ENCODE measurements at regions not wholly inside any gene's neighbourhood (a gene's known extent, or its start where the extent isn't known, plus 50 kb on each side); places are given as distances from the start of the nearest gene placed in this dataset.
A peak's percentile ranks its signal among the peaks of the same experiment; 100 is the strongest.
"Not testable (repeated sequence)": the region's sequence is repeated elsewhere in the genome, so short reads cannot be mapped to it uniquely, and the experiment has no call there.

DNA sequence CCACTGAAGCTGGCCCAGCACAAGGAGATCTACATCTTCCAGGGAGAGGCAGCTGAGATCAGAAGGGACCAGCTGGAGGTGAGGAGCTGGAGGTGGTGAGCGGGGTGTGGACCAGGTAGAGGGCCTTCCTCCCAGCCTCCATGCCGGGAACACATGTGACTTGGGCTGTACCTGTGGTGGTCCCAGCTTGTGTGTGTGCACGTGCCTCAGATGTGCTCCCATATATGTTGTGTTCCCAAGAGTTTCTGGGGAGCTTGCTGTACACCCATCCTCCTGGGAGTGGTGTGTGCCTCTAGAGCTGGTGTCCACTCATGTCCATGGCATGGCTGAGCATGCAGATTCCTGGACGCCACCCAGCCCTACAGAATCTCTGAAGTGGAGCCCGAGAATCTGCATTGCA, 183.7 kb upstream of the AKAP13 start:
- DNase-seq = not testable (repeated sequence)

DNA sequence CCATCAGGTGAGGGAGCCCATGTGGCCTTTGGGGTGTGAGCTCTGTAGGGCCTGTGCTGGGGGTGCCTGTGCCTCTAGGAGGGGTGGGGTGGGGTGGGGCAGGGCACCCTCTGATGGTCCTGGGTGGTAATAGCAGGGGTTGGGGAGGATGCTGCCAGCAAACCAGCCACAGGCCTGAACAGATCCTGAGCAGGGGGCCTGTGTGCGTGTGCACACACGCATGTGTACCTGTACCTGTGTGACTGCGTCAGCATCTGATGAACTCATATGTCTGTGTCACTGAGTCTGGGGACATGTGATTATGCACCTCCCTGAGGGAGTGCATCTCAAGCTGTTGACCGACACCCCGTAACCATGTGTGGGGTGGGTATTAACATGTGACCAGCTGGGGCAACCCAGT, 182.8 kb upstream of the AKAP13 start:
- DNase-seq = not testable (repeated sequence)

DNA sequence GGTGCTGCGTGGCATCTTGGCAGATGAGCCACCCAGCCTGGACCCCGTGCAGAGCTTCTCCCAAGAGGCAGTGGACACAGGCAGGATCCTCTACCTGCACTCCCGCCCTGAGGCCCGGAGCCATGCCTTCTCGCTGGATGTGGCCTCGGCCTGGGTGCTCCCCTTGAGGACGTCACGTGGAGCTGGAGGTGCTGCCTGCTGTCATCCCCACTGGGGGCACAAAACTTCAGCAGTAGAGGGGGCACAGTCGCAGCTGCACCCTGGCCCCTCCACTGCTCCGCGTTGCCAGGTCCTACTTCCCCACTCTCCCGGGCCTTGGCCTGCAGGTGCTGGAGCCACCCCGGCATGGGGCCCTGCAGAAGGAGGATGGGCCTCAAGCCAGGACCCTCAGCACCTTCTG, 182.0 kb upstream of the AKAP13 start:
- not testable (repeated sequence) for DNase-seq

DNA sequence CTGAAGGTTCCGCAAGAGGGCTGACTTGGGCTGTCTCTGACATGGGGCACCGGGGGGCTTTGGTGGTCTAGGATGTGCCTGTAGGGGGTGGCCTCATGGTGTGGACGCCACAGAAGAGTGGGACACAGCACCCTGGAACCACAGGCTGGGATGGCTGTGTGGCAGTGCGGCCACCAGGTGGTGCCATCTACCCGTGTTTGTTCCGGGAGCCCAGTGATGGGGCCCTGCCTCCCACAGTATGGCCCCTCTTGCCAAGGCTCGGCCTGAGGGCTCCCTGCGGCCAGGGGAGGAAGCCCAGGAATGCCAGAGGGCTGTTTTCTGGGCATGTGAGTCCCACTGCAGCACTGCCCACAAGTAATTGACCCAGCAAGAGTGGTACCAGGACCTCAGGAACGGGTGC, 180.2 kb upstream of the AKAP13 start:
- not testable (repeated sequence) for DNase-seq

DNA sequence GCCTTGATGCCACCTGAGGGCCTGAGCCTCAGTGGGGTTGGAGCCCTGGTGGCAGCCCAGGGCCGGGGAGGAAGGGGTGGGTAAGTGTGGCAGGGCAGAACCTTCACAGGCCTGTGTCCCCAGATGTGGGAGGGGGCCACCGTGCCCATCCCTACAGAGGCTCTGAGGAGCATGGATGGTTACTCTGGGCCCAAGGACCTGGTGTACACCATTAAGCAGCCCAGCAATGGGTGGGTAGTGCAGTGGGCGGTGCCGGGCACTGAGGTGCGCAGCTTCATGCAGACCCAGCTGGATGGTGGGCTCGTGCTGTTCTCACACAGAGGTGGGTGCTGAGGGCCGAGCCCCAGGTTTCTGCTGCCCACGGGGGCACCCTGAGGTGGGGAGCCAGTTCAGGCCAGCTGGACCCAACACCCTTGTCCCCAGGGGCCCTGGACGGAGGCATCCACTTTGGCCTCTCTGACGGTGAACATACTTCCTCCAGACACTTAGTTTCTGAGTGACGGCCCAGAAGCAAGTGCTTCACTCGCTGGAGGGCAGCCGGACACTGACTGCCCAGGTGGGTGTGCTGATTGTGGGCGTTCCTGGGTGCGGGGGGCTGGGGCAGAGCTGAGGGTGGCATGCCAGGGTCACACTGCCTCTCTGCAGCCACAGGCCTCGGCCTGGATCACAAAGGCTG, 179.1 kb upstream of the AKAP13 start:
- DNase-seq = not testable (repeated sequence)

DNA sequence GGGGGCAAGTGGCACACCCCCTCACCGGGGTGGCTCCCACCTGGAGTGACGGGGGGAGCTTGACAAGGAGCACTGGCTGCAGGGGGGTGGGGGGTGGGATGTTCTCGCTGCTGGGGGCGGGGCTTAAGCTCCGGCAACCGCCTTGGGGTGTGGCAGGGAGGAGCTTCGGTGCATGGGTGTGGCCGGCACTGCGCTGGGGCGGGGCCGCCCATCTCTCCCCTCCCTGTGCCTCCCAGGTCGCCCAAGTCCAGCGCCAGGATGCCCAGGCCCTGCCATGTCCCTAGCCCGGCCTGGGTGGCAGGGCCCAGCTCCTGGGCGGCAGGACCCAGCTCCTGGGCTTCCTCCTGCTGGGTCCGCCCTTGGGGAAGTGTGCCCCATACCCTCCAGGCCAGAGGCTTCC, 175.9 kb upstream of the AKAP13 start:
- not testable (repeated sequence) for DNase-seq

DNA sequence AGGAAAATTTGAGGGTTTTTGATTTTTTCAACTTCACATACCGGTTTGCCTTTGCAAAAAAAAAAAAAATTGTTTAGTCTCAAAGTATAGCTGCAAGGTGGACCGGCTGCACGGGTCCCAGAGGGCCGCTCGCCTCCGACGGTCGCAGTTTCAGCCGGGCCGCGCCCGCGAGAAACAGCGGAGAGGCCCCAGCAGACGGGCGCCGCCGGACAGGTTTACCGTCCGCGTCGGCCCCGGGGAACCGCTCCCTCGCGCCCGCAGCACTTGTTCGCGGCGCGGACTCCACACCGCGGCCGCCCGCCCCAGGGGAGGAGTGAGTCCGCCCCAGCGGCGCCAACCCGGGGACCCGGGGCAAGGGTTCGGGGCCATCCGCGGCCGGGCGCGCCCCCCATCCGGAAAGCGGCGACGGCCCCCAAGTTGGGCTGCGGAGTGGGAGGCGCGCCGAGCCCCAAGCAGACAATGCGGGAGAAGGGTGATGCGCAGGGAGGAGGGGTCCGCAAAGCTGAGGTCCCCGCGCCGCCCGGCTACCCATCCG, 146.5 kb upstream of the AKAP13 start:
- not testable (repeated sequence) for DNase-seq

DNA sequence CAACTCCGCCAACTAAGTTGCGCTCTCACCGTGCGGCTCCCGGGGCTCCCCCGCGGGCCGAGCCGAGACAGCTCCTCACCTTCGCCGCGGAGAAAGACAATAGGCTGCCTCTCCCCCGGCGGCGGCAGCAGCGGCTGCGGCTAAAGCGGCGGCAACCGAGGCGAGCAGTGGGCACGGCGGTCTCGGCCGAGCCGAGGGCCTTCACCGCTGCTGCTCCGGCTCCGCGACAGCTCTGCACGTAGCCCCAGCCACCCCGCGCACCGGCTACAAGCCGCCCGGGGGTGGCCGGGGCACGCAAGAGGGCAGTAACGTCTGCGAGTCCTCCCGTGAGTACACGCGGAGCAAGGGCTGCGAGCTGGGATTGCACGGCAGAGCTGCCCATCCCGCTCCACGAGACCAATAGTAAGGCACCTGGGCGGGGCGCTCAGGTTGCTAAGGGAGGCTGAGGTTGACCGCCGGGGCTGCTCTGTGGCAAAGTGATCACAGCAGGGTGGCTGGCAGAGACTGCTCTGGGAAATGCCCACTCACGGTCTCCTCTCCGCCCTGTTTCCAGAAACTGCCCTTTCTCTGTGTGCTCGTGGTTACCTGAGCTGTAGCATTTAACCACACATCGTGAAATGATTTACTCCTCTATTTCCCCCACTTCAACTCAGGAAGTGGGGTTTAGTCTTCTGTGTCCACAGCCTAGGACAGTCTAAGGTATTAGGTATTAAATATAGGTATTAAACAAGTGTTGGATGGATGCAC, 145.8 kb upstream of the AKAP13 start:
- DNase-seq = peak; percentile 55

DNA sequence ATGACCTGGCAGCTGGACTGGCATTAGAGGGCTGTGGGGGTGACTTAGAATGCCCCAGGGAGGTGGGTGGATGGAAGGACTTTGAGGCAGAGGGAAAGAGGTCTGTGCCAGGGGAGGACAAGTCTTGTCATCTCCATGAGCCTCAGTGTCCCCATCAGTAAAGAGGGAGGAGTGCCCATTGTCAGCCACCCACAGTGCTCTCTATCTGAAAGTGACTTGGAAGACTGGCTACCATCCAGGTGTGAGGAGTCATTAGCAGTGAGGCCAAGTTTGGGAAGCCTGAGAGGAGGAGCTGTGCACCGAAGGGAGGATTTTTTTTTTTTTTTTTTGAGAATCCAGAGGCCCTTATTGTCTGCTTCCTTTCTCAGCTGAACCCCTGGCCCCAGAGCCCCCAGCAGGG, 136.3 kb upstream of the AKAP13 start:
- not testable (repeated sequence) for DNase-seq

DNA sequence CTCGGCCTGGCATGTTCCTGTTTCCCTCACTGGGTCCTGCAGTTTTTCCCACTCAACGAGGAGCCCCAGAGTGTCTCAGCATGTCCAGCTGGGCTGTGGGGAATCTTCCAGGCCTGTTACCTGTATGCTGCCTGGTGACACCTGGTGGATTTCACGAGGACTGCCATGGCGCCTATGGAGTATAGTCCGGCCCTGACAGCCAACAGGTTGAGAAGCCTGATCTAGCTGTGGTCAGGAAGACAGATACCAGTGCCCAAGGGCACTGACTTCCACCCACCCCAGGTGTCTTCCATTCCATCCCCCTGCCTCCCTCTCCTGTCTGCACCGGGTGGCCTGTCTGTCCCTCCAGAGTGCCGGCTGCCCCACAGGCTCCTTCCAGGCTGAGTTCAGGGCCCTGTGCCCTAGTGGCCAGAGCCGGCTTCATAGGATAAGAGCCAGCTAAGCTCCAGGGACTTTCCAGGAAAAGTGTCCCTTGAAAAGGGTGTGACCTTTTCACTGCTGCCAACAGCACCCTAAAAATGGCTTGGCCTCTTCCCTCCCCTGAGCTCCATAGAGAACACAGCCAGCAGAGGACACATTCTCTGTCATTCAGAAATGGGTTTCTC, 129.4 kb upstream of the AKAP13 start:
- not testable (repeated sequence) for DNase-seq

DNA sequence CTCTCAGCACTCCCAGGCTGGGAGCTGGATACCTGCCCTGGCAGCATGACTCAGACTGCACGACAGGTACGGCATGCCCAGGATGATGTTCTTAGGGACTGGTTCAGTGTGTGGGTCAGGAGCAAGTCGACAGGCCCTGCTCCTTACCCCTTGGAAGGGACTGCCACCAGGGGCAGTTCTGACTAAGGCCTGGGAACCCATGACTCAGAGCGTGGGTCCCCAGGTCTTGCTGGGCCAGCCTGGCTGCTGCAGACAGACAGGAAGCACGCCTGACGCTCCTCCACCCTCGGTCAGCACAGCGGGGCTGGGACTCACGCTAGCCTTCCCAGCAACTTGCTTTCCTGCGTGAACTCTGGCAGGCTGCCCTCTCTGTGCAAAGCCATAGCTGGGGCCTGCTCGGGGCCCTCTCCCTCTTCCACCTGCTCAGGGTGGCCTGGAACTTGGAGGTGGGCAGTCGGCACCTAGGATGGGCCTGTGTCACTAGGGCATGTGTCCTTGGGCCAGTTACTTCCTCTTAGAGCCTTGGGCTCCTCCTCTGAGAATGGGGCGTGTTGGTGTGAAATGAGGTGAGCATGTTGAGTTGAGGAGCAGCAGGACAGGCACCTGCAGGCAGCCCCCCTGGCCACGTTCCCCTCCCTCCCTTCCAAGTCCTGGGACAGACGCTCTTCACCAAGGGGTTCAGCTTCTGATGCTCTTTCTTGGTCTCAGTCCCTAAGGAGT, 127.0 kb upstream of the AKAP13 start:
- DNase-seq = not testable (repeated sequence)

DNA sequence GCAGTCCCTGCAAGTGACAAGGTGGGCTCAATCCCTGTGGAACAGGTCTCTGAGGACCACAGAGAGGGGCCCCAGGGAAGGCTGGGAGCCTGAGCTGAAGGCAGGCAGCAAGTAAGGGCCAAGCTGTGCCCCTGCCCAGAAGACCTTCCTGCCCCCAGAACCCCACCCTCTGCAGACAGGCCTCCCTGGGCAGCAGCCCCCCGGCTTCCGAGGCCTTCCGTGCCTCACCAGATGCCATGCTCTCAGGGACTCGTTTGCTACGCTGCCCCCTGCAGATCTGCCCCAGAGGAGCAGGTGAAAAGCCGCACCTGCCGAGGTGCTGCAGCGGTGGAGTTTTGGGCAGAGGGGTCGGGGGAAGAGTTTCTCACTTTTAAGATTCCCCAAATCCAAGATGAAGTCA, 125.4 kb upstream of the AKAP13 start:
- not testable (repeated sequence) for DNase-seq

DNA sequence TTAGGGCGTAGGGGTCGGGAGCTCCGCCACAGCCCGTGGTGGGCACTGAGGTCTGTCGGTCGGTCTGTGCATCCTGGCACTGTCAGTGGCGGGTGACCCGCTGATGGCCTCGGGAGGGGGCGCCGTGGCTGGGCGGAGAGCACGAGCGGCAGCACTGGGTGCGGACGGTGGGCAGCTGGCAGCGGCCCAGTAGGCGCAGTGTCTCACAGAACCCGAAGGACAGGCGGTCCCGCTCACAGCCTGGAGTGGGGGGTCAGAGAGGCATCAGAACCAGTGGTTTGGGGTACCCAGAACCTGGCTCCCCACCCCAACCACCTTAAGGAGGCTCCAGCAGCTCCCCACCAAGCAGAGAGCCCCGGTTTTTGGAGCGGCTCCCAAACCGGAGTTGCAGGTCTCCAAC, 124.9 kb upstream of the AKAP13 start:
- DNase-seq = not testable (repeated sequence)

DNA sequence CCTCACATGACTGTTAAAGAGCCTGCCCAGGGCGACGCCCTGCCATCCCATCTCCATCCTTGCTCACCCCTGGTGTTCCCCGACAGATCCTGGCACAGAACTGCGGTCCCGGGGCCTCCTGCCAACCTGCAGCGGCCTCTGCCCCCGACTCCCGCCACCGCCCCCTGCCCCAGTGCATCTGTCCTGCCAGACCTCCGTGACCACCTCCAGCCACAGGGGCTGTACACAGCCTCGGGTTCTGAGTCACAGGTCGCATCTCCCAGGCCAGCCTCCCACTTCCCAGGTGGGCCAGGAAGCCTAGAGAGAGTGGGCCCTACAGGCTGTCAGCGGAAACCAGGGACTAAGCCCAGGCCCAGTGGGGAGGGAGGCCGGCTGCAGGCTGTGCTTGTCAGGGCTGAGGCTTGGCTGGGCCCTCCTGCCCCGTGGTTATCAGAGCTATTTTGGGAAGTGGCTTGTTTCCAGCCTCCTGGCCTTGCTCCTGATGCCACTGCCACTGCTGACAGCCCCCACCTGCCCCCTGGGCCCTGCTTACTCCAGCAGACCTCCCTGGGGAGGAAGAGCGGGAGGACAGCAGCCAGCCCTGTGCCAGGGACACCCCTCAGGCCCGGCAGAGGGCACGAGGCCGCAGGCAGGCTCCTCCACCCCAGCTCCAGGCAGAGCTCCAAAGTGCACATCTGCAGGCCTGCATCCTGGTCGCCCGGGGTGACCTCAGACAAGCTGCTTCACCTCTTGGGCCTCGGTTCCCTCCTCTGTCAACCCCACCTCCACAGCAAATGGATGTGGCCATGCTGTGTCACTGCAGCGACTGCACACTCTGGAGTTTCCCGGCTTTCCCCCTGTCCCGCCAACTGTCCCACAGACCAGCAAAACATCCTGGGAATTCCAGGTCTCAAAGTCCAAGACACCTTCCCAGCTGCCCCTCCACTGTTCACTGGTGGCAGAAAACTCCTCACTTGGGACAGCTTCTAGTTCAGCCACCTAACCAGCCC, 124.1 kb upstream of the AKAP13 start:
- not testable (repeated sequence) for DNase-seq

DNA sequence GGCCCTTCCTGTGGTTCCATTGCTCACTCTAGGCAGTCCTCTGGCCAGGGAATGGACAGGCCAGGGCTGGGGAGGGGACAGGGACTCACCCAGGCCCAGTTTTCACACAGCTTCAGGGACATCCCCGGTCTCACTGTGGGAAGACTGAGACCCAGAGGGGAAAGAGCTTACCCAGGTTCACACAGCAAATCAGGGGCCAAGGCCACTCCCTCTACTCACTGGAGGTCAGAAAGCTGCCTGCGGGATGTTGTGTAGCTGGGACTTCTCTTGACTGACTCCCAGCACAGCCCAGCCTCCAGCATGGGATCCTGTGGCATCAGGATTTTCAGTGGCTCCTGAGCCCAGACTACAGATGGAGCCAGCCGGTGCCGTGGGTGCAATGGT, 122.3 kb upstream of the AKAP13 start:
- DNase-seq = not testable (repeated sequence)

DNA sequence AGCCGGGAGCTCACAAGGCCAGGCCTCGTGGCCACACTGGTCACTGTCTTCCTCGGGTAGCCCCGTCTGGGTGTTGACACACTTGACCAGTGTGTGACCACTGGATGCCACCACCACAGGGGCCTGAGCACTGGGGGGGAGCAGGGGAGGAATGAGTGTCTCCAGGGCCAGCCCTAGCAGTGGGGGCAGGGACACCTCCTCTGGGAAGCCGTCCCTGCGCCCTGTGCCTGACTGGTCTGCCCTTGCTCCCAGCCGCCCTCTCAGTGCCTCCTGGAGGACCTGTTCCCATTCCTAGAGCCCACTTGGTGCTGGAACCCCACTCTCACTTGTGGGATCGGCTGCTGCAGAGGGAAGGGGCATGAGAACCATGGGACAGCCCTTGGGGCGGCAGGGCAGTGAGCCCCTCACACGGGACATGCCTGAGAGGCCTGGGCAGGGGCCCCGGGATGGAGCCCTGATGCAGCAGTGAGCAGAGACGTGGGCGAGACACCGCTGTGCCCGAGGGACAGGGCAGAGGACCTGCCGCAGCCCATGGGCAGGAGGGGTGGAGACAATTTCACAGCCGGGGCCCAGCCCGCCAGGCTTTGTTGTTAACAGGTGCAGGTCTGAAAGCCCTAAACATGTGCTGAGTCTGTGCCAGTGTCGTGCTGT, 121.7 kb upstream of the AKAP13 start:
- not testable (repeated sequence) for DNase-seq

DNA sequence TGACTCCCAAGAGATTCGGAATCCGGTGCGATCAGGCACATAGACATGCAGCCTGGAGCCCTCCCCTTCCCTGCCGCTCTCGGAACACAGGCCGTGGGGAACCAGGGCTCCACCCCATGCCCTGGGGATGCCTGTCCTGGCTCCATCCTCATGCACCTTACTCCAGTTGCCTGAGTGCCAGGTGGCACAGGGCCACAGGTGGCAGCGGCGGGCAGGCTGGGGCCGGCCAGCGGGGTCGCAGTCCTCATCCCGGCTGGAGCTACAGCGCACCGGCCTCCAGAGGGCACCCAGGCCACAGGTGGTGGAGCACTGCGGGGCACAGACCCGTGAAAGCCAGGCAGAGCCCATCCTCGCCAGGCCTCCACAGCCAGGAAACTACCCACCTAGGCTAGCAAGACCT, 119.9 kb upstream of the AKAP13 start:
- not testable (repeated sequence) for DNase-seq

DNA sequence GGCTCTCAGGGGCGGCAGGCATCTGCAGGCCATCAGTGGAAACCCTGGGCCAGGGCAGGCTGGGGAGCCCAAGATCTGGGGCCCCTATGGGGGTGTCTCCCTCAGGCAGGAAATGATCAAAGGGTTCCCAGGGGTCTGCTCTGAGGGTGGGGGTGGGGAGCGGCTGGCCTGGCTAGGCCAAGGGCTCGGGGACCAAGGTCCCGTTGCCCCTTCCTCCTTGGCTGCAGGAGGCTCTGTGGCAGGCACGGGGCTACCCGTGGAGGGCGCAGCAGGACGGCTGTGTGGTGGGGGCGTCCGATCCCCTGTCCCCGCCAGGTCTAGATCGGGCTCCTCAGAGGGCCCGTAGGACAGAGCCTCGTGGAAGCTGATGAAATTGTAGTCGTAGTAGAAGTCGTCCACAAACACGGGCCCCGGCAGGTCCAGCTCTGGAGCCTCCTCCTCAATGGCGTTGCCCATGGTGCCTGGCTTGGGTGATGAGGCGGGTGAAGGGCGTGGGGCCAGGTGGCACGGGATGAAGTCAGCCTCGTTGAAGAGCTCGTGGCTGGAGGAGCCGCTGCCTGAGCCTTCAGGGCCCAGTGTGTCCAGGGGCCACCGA, 117.8 kb upstream of the AKAP13 start:
- DNase-seq = not testable (repeated sequence)

DNA sequence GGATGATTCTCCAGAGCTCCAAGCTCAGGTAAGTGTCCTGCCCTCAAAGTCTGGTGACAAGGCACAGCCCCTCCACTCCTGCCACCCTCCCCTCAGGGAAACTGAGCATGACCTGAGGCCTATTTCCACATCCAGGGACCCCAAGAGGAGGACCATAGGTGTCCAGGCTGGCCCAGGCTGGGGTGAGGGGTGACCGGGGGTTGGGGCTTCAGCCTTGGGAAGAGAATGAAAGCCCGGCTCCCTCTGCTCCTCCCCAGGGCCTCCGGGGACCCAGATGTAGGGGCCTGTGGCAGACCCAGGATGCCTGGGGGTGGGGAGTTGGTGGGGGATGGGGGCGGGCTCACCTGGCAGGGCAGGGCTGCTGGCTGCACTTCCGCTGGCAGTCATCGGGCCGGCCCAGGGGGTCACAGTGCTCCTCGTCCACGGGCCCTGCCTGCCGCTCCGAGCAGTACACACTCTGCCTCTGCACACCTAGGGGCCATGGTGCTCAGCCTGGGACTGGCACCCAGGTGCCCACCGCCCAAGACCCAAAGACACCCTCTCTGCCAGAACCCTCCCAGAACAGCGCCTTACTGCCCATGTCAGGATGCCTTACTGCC, 116.5 kb upstream of the AKAP13 start:
- DNase-seq = not testable (repeated sequence)

DNA sequence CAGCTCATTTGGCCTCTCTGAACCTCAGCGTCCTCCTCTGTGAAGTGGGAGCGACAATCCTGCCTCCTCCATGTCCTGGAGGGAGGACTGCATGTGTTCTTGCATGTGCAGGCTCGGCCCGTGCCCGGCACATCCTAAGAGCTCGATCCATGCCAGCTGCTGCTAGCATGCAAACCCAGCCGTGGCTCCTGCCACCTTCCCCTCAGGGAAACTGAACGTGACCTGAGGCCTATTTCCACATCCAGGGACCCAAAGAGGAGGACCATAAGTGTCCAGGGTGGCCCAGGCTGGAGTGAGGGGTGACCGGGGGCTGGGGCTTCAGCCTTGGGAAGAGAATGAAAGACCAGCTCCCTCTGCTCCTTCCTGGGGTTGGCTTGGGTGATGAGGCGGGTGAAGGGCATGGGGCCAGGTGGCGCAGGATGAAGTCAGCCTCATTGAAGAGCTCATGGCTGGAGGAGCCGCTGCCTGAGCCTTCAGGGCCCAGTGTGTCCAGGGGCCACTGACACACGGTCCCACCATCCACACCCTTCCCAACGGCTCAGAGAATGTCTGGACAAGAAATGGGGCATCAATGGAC, 115.7 kb upstream of the AKAP13 start:
- not testable (repeated sequence) for DNase-seq
